GM19025 (cell line): ENCODE measurements at regions not wholly inside any gene's neighbourhood (a gene's known extent, or its start where the extent isn't known, plus 50 kb on each side); places are given as distances from the start of the nearest gene placed in this dataset.
"Not testable (repeated sequence)": the region's sequence is repeated elsewhere in the genome, so short reads cannot be mapped to it uniquely, and the experiment has no call there.

Source experiments
- ATAC-seq: cut with Tn5 transposase; IDR thresholded peaks from one replicate; pipeline ENCODE4 v1.9.1; 2021; ENCODE audit warnings: mild to moderate bottlenecking, low read depth, moderate library complexity; ENCODE audit not compliant: unreplicated experiment

GRCh38 chr15:94868265-94868664 lies 636.9 kb downstream of the MCTP2 start:
- not testable (repeated sequence) for ATAC-seq

GRCh38 chr15:94875550-94875949 lies 644.2 kb downstream of the MCTP2 start:
- no peak for ATAC-seq

DNA sequence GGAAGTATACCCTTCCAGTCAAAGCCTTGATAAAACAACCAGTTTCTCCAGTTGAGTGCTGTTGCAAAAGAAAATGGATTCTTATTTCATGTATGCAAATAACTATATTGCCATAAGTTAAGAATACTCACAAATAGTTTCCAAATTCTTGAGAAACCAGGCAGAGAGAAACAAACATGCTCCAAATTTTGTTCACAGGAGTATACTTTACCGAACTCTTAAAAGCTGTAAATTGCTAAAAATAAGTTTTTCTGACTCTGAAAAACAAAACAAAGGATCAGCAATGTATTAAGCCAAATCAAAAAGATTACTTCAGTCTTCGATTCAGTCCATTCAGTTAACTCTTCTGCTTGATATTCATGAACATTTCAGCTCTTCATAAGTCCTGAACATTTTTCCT lies 646.5 kb downstream of the MCTP2 start:
- ATAC-seq = no peak

GRCh38 chr15:94882071-94882712 lies 650.8 kb downstream of the MCTP2 start:
- ATAC-seq = no peak

GRCh38 chr15:94887391-94887790 lies 656.0 kb downstream of the MCTP2 start:
- ATAC-seq = no peak

- ATAC-seq = no peak
These were observed 657.8 kb downstream of the MCTP2 start for GRCh38 chr15:94889153-94889552.

DNA sequence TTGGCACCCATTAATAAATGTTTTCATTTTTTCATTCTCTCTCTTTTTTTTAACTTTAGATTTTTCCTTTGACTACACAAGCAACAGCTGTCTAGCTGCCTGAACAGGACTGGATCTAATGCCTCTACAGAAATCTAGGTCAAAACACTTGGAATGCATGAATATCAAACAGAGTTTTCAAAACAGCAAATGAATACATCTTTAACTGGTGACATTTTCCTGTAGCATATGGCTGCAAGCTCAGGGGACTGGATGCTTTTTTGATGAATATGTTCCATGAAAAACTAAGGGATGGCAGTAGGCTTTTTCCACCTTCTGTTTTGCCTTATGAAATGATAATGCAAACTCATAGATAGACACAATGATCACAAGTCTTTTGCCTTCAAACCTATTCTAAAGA lies 661.7 kb downstream of the MCTP2 start:
- ATAC-seq = no peak

- ATAC-seq = no peak
These were observed 662.7 kb downstream of the MCTP2 start for GRCh38 chr15:94894056-94894455.

DNA sequence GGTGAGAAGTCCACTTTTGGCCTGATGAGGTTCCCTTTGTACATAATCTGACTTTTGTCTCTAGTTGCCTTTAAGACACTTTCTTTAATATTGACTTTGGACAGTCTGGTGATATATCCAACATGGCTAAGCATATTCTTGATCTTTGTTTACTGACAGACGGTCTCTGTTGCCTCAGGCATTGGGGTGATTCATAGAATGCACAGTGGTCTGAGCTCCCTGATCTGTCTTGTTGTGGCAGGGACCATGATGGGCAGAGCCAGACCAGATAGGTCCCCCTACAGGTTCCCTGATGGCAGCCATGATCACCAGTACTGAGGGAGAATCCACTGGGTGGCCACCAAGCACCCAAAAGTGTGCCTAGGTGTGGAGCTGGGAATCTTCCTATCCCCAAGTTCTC lies 678.1 kb downstream of the MCTP2 start:
- ATAC-seq = no peak

- no peak for ATAC-seq
These were observed 678.8 kb downstream of the MCTP2 start for GRCh38 chr15:94910166-94910565.

- no peak for ATAC-seq
These were observed 681.4 kb downstream of the MCTP2 start for GRCh38 chr15:94912760-94913159.

DNA sequence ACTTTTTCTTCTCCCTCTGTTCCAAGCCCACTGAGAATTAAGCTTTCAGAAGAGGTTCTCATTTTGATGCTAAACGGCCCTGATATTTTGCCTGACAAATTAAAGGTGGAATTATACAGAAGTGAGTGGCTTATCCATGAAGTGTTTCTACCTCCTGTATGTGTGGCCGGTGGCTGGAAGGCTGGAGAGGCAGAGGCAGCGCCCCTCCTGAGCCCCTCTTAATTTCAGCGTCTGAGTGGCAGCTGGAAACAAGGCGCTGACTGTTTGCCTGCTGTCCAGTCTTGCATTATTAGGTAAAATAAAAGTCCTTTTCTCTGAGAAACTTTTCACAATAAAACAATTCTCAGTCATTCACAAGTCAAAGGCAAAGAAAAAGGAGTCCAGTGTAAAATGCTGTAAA lies 685.7 kb downstream of the MCTP2 start:
- no peak for ATAC-seq

- ATAC-seq = no peak
These were observed 690.6 kb downstream of the MCTP2 start for GRCh38 chr15:94921936-94922335.

DNA sequence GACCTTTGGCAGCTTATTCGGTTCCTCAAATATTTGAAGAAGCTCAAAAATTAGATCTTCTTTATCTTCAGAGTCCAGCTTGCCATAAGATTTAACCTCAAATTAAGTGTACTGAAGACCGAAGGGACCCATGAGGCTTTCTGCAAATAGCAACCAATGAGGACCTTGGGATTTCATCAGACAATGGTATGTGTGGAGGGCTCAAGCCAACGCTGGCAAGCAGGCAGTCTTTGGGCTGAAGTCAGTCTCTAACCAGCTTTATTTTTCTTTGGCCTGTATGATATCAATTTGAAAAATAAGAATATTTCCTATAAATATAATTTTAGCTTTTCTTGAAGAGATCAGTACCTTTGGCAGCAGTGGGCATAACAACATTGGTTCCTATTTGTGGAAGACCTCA lies 692.7 kb downstream of the MCTP2 start:
- no peak for ATAC-seq

DNA sequence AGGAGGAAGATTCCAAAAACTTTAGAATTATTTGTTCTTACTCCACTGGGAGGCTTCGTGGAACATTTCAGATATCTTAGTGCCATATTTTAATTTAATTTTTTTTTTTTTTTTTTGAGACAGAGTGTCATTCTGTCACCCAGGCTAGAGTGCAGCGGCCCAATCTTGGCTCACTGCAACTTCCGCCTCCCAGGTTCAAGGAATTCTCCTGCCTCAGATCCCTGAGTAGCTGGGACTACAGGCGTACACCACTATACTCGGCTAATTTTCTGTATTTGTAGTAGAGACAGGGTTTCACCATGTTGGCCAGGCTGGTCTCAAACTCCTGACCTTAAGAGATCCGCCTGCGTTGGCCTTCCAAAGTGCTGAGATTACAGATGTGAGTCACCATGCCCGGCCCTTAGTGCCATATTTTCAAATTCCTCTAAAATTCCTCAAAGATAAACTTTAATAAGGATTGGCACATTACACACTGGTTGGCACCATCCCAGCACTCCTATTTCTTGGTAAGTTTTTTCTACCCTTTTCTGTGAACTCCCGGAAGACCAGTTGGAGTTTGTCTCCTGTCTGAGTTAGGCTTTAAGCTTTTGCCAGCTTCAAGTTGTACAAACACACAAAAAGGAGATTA lies 693.7 kb downstream of the MCTP2 start:
- ATAC-seq = no peak

- ATAC-seq = no peak
These were observed 694.3 kb downstream of the MCTP2 start for GRCh38 chr15:94925680-94926079.

DNA sequence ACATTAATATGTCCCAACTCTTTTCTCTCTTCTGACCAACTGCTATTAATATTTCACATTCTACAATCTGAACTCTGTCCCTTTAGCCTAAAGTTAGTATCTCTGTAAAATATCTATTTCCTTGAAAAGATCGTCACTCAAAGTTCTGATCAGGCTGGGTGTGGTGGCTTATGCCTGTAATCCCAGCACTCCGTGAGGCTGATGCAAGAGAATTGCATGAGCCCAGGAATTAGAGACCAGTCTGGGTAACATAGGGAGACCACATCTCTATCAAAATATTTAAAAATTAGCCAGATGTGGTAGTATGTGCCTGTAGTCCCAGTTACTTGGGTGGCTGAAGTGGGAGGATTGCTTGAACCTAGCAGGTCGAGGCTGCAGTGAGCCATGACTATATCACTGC lies 695.6 kb downstream of the MCTP2 start:
- ATAC-seq = no peak

DNA sequence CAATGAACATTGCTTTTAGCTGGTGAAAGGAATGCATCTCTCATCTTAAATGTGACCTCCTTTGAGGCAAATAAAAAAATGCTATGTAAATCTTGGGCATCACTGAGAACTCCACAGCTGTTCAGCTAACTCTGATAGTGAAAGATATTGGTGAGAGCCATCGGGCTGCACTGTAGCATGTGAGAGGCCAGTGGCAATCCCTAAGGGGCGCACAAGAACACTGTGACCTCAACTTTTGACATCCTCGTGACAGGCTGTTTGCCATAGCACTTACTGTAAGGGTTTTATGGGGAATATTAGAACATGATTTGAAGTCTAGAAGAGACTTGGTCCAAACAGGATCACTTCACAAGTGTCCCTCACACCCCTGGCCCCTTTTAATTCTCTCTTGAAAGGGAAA lies 697.9 kb downstream of the MCTP2 start:
- no peak for ATAC-seq

GRCh38 chr15:94930441-94930840 lies 699.1 kb downstream of the MCTP2 start:
- no peak for ATAC-seq

DNA sequence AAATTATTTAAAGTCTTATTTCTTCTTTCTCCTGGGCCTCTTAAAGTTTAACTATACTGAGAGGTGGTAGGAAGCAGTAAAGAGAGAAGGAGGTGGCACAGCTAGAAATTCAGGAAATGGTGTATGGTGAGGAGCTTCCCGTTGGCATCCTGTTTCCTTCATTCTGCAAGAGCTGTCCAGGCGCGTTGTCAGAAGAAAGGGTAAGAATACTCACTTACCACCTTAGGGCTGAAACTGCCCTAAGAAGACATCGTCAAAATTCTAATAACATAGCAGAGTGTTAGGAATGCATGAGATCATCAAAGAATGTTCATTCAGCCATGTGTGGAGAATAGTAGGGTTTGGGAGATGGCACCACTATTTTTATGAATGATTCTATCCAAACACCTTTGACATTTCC lies 699.6 kb downstream of the MCTP2 start:
- ATAC-seq = no peak

GRCh38 chr15:94934440-94934839 lies 703.1 kb downstream of the MCTP2 start:
- ATAC-seq = no peak

- no peak for ATAC-seq
These were observed 705.9 kb downstream of the MCTP2 start for GRCh38 chr15:94937242-94937641.

DNA sequence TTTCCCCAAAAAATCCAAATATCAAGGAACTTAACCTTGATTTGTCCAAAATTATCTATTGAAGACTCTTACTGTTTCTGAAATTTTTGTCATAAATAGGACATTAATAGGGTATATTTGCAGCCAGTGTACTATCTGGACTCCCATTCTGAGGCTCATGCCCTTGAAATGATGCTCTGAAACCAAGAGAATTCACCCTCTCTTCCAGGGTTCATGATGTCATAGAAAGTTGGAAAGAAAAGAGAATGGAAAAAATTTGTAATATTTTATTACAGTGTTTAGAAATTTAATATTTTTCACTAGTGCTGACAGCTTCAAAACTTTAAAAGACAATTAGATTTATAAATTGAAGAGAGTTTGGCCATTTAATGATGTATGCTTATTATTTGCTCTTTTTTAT lies 712.5 kb downstream of the MCTP2 start:
- ATAC-seq = no peak
